Mesodermal cell (in vitro differentiated cells): ENCODE measurements at regions not wholly inside any gene's neighbourhood (a gene's known extent, or its start where the extent isn't known, plus 50 kb on each side); places are given as distances from the start of the nearest gene placed in this dataset.

Source experiments
- H3K27ac ChIP-seq: 2 replicates; pipeline ENCODE4 v1.7.0; 2013; ENCODE audit warnings: mild to moderate bottlenecking, low read depth, low read length, moderate library complexity; ENCODE audit not compliant: severe bottlenecking
- H3K36me3 ChIP-seq: 2 replicates; pipeline ENCODE4 v1.7.1; 2013; ENCODE audit warnings: mild to moderate bottlenecking, low read length, moderate library complexity; ENCODE audit not compliant: control insufficient read depth, insufficient read depth
- H3K4me1 ChIP-seq: one replicate; pipeline ENCODE4 v1.7.1; 2013; ENCODE audit warnings: mild to moderate bottlenecking, low read length; ENCODE audit not compliant: insufficient read depth, control insufficient read depth, poor library complexity, severe bottlenecking
- H3K4me3 ChIP-seq: 2 replicates; pipeline ENCODE4 v1.7.0; 2013; ENCODE audit warnings: low read length, control low read depth, mild to moderate bottlenecking; ENCODE audit not compliant: insufficient read depth, poor library complexity, severe bottlenecking; ENCODE audit errors: extremely low read depth
- H3K9me3 ChIP-seq: 2 replicates; pipeline ENCODE4 v1.7.1; 2013; ENCODE audit warnings: mild to moderate bottlenecking, low read length, moderate library complexity; ENCODE audit not compliant: control insufficient read depth
- WGBS, 2 experiments: methylation state at CpG; one replicate each; pipeline ENCODE4 v1.1.5; 2013; ENCODE audit warnings: missing lambda C conversion rate in 2 of 2; ENCODE audit not compliant: insufficient coverage in 2 of 2; 5-methylcytosine and 5-hydroxymethylcytosine counted together

DNA sequence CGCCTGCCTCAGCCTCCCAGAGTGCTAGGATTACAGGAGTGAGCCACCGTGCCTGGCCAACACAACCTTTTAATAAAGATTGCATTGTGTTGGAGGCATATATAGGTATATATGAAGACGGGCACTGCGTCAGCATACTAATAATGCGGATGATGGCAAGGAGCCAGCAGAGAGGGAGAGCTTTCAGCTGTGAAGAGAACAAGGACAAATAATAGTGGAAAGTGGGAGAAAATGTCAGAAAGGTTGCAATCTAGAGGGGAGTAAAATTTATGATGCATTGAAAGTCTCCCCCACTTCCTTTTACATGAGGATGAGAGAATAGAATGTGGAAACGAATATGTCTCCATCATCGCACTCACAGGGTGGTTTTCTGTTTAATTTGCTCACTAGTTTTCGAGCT lies 170.5 kb upstream of the TBL1XR1 start:
- Histone ChIP-seq H3K36me3 (no peaks in the 10 kb centered on the region), H3K4me3 (no peak overlapping the region), H3K27ac (no peak overlapping the region), H3K9me3 (no peaks in the 10 kb centered on the region), H3K4me1 (peaks cover 2% of the 10 kb centered on the region)
- 85% methylated on average over 5 to 6 of the region's 8 CpGs for WGBS, 2 experiments

- WGBS, 2 experiments, result 29 to 33% methylated on average over 1 of the region's 3 CpGs
- Histone ChIP-seq H3K27ac (no peak overlapping the region), H3K4me1 (no peaks in the 10 kb centered on the region), H3K36me3 (no peaks in the 10 kb centered on the region), H3K4me3 (no peak overlapping the region), H3K9me3 (no peaks in the 10 kb centered on the region)
These were observed 173.1 kb upstream of the TBL1XR1 start for GRCh38 chr3:177370246-177370822.

DNA sequence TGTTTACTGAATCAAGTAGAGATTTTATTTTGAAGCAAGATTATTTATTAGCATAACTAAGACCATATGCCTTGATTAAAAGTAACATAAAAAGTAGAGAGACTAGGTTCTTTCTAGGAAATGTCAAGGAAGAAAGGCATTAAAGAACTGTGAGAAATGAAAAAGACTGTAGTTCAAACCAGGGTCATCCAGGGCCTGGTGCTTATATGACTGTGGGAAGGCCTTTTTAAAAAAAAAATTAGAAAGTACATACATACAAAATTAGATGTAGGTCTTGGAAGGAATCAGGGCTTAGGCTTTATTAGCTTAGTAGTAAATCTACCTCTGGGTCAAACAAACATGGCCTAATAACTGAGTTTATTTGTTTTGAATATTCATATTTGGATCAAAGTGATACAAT lies 173.9 kb upstream of the TBL1XR1 start:
- no peaks in the 10 kb centered on the region for H3K4me1 ChIP-seq
- H3K9me3 ChIP-seq, result no peaks in the 10 kb centered on the region
- H3K4me3 ChIP-seq, result no peak overlapping the region
- no peak overlapping the region for H3K27ac ChIP-seq
- no peaks in the 10 kb centered on the region for H3K36me3 ChIP-seq

GRCh38 chr3:177371888-177372287 lies 174.6 kb upstream of the TBL1XR1 start:
- H3K4me3 ChIP-seq, result no peak overlapping the region
- no peak overlapping the region for H3K27ac ChIP-seq
- H3K9me3 ChIP-seq, result no peaks in the 10 kb centered on the region
- H3K4me1 ChIP-seq, result no peaks in the 10 kb centered on the region
- 40% methylated on average over 1 of the region's 2 CpGs; no CpG with 5 or more reads in 1 of the 2 experiments for WGBS, 2 experiments
- H3K36me3 ChIP-seq, result no peaks in the 10 kb centered on the region

- 92 to 100% methylated on average over 2 to 3 of the region's 3 CpGs for WGBS, 2 experiments
- Histone ChIP-seq H3K4me1 (no peaks in the 10 kb centered on the region), H3K9me3 (no peaks in the 10 kb centered on the region), H3K36me3 (no peaks in the 10 kb centered on the region), H3K4me3 (no peak overlapping the region), H3K27ac (no peak overlapping the region)
These were observed 177.0 kb upstream of the TBL1XR1 start for GRCh38 chr3:177374323-177374722.

DNA sequence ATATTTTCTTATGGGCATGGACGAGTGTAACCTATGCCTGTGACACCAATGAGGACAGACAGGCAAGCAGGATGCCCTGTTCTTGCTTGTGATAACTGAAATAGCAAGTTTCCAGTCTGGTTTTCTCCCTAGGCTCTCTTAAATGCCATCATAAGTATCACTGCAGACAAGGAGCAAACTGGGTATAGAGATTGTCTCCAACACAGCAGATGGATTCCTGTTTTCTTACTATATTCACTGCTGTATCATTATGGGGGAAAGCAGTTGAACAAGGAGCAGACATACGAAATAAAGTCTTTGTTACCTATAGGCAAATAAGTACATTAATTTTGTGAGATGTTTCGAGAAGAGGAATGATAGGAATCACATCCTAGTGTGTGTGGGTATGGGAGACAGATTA lies 178.0 kb upstream of the TBL1XR1 start:
- Histone ChIP-seq H3K4me1 (no peaks in the 10 kb centered on the region), H3K27ac (no peak overlapping the region), H3K4me3 (no peak overlapping the region), H3K36me3 (no peaks in the 10 kb centered on the region), H3K9me3 (peaks cover 2% of the 10 kb centered on the region)
- 91 to 92% methylated on average over 2 to 3 of the region's 3 CpGs for WGBS, 2 experiments

- peaks cover 9% of the 10 kb centered on the region for H3K9me3 ChIP-seq
- WGBS, 2 experiments, result 100% methylated on average over 5 to 6 of the region's 9 CpGs
- H3K27ac ChIP-seq, result no peak overlapping the region
- H3K4me1 ChIP-seq, result no peaks in the 10 kb centered on the region
- no peak overlapping the region for H3K4me3 ChIP-seq
- no peaks in the 10 kb centered on the region for H3K36me3 ChIP-seq
These were observed 179.9 kb upstream of the TBL1XR1 start for GRCh38 chr3:177377166-177377565.

DNA sequence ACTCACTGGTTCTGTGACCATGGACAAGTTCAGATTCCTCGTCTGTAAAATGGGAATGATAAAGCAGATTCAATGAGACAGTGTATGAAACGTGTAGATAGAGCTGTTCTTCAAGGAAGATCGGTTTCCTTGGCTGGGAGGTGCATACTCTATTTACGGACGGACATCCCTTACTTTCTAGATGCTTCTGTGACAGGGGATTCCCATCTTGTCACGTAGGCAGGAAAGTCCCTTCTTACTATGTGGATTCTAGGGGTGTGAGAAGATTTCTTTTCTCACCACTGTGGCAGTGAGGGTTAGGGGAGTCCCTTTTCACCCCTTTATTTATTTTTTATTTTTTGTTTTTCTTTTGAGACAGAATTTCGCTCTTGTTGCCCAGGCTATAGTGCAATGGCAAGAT lies 180.9 kb upstream of the TBL1XR1 start:
- Histone ChIP-seq H3K4me1 (no peaks in the 10 kb centered on the region), H3K27ac (no peak overlapping the region), H3K36me3 (no peaks in the 10 kb centered on the region), H3K4me3 (no peak overlapping the region), H3K9me3 (peaks cover 9% of the 10 kb centered on the region)
- 89 to 93% methylated on average over 6 to 7 of the region's 7 CpGs for WGBS, 2 experiments

GRCh38 chr3:177379045-177379444 lies 181.8 kb upstream of the TBL1XR1 start:
- Histone ChIP-seq H3K36me3 (no peaks in the 10 kb centered on the region), H3K27ac (no peak overlapping the region), H3K9me3 (peaks cover 9% of the 10 kb centered on the region), H3K4me3 (no peak overlapping the region), H3K4me1 (no peaks in the 10 kb centered on the region)
- WGBS, 2 experiments, result 95 to 100% methylated on average over 2 of the region's 3 CpGs

DNA sequence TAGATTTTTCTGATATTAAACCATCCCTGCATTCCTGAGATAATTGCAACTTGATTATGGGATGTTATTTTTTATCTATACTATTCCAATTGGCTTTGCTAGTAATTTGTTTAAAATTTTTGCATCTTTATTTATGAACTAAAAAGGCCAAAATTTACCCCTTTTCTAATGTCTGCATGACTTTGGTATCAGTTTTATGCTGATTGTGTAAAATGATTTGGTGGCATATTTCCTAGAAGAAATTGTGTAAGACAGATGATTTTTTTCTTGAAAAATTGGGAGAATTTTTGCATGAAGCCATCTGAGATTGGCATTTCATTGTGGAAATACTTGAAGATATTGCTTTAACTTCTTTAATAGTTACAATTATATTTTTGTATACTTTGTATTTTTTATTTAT lies 183.8 kb upstream of the TBL1XR1 start:
- Histone ChIP-seq H3K4me3 (no peak overlapping the region), H3K36me3 (no peaks in the 10 kb centered on the region), H3K4me1 (no peaks in the 10 kb centered on the region), H3K9me3 (peaks cover 9% of the 10 kb centered on the region), H3K27ac (no peak overlapping the region)

DNA sequence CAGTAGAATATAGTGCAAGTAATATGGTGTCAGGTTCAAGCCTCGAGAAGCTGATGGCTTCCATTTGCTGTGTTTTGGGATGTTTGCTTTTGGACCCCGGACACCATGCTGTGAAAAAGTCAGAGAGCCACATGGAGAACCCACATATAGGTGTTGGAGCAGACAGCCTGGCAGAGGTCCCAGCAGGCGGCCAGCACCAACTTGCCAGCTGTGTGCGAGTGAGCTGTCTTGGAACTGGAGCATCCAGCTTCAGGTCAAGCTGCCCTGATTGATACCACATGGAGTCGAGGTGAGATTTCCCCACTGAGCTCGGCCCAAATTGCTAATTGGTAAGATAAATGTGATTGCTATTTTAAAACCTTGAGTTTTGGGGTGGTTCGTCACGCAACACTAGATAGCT lies 185.7 kb upstream of the TBL1XR1 start:
- no peak overlapping the region for H3K4me3 ChIP-seq
- no peaks in the 10 kb centered on the region for H3K4me1 ChIP-seq
- peaks cover 9% of the 10 kb centered on the region for H3K9me3 ChIP-seq
- no peak overlapping the region for H3K27ac ChIP-seq
- no peaks in the 10 kb centered on the region for H3K36me3 ChIP-seq
- 94 to 100% methylated on average over 4 to 5 of the region's 8 CpGs for WGBS, 2 experiments
